NCI-H345 treated with DMSO at 0.1 percent for 48 hours (cell line): ENCODE measurements at regions not wholly inside any gene's neighbourhood (a gene's known extent, or its start where the extent isn't known, plus 50 kb on each side); places are given as distances from the start of the nearest gene placed in this dataset.
"Not testable (repeated sequence)": the region's sequence is repeated elsewhere in the genome, so short reads cannot be mapped to it uniquely, and the experiment has no call there.

Experiments
- DNase-seq: peaks from one replicate; lab custom pipeline; 2025; ENCODE audit not compliant: unreplicated experiment; lab: John Stamatoyannopoulos, UW

DNA sequence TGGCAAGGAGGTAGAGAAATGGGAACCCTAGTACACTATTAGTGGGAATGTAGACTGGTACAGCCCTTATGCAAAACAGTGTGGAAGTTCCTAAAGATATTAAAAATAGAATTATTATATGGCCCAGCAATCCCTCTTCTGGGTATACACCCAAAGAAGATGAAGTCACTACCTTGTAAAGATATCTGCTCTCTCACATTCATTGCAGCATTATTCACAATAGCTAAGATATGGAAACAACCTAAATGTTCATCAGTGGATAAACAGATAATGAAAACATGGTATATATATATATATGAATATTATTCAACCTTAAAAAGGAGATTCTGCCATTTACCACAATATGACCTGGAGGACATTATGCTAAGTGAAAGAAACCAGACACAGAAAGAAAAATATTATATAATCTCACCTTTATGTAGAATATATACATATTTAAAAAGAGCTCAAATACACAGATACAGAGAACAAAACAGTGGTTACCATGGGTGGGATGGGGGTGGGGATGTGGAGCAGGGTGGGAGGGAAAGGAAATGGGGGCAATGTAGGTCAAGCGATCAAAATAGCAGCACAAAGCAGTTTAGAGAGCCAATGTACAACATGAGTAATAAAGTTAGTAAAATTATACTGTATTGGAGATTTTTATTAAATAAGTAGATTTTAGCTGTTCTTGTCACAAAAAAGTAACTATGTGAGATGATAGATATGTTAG lies 138.6 kb downstream of the SPRY1 start:
- no peak for DNase-seq

DNA sequence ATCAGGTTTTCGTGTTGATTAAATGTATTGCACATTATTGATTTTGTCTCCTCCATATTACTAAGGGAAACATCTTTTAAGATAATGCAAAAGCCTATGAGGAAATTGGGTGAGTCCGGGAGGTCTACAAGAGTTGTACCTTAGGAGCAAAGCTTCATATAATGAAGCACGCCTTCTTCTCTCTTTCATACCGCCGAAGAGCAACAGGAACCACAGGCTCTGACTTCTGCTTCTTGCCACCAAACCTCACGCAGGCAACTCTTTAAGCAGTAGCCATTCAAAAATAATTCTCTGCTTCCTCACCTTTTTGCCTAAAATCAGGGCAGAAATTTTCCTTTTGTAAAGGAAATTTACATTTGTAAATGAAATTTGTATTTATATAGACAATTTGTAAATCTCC lies 139.6 kb downstream of the SPRY1 start:
- DNase-seq = no peak

DNA sequence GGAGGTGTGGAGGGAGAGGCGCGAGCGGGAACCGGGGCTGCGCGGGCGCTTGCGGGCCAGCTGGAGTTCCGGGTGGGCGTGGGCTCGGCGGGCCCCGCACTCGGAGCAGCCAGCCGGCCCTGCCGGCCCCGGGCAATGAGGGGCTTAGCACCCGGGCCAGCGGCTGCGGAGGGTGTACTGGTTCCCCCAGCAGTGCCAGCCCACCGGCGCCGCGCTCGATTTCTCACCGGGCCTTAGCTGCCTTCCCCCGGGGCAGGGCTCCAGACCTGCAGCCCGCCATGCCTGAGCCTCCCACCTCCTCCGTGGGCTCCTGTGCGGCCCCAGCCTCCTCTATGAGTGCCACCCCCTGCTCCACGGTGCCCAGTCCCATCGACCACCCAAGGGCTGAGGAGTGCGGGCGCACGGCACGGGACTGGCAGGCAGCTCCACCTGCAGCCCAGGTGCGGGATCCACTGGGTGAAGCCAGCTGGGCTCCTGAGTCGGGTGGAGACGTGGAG lies 141.4 kb downstream of the SPRY1 start:
- not testable (repeated sequence) for DNase-seq

DNA sequence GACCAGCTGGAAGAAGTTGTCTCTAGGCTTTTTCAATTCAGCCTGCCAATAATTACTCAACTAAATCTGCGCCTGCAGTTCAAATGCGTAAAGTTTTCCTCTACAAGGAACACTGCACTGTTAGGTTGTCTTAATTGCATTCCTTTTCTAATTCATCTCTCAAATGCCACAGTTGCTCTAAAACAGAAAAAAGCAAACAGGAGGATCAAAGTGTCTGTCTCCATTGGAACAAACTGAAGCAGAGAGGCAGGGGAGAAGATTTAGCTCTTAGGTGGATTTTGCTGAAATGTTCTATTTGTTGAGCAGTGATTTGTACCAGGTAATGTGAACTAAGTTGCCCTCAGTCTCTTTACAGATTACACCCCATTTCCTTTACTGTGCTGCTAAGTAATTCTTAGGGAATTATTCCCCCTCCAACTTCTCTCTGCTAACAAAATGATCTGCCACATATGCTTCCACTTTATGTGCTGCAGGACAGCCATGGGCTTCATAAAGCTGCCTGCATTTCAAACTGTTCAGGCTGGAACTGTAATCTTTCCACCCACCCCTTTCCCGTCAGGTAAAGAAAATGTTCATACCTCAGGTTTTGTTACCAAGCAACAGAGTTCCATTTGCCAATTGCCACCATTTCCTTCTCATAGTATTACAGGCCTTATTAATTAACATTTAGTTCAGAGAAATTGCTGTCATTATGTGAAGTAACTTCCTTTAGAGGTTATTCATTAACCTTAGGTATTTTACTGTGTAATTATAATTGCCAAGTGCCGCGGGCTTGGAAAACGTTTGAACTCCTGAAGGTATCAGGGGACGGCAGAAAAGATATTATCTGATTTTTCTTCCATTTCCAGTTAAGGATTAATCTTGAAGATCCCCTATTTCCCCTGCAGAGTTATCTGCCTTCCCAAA lies 149.3 kb downstream of the SPRY1 start:
- no peak for DNase-seq

DNA sequence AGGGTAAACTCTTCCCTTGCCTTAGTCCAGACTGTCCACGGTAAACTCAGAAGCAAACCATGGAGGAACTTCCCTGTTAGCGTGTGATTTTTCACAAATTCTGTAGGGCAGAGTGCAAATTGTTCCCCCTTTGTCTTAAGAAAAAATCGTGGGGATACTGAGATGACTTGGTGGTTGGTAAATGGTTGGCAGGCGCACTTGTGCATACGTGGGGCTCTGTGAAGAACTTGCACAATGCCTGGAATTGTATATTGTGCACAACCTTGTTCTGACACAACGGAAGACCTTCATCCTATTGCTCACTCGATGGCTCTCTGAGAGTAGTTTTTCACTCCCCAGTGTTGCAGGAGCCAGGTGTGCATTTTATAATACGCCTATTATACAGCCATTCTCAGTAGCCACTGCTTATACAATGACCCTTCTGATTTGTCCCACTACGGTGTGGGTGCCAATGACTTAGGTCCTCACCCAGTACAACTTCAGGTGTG lies 150.0 kb downstream of the SPRY1 start:
- DNase-seq = no peak

DNA sequence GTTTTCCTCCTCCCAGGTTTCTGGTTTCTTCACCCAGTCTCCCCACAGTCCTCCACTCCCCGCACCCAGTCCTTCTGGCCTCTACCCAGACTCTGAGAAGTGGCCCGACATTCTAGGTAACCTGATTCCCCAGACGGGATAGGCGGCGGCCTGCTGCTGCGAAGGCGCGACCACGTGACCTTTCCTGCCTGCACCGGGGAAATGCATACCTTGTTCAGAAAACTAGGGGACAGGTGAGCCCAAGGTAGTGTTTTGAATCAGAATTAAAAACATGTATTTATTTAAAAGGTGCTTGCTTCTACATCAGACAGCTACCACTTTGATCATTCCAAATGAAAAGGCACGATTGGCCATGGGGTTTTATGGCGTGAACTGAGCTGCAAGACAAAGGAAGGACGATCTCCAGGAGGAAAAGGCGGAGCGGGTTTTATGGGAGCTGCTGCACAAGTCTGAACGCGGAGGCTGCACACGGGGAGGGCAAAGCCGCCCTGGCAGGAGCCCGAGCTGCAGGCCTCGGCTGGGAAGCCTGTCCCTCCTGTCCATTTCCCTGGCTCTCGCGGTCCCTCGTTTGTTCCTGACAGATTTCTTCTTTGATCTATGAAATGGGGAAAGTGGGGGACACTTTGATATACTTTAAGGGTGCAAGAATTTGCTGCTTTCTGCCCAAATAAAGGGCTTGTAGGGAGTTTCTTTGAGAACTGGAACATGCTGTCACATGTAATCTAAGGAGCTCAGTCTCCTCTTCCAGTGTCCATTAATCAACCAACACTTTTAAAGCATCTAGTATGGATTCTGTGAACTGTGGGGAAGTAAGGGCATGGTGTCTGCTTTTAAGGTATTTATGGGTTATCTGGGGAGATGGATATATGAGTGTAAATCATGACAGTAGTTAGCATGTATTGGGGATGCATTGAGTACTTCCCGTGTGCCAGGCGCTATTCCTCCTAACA lies 150.9 kb downstream of the SPRY1 start:
- DNase-seq = no peak

DNA sequence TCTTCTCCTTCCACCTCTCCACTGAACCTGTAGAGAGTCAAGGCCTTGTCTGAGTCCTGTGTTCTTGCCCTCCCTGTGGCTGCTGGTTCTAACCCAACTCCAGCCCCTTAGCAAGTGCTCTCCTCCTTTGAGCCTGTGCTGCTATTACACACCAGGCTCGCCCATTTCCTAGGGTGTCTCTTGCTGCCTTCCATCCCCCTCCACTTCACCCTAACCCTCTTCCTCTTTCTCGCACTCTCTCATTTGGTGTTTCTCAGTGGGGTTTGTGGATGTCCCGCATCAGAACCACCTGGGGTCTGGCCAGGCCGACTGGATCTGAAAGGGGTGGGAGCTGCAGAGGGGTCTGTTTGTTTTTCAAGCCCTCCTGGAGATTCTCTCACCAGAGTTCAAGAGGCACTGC lies 156.7 kb downstream of the SPRY1 start:
- no peak for DNase-seq

DNA sequence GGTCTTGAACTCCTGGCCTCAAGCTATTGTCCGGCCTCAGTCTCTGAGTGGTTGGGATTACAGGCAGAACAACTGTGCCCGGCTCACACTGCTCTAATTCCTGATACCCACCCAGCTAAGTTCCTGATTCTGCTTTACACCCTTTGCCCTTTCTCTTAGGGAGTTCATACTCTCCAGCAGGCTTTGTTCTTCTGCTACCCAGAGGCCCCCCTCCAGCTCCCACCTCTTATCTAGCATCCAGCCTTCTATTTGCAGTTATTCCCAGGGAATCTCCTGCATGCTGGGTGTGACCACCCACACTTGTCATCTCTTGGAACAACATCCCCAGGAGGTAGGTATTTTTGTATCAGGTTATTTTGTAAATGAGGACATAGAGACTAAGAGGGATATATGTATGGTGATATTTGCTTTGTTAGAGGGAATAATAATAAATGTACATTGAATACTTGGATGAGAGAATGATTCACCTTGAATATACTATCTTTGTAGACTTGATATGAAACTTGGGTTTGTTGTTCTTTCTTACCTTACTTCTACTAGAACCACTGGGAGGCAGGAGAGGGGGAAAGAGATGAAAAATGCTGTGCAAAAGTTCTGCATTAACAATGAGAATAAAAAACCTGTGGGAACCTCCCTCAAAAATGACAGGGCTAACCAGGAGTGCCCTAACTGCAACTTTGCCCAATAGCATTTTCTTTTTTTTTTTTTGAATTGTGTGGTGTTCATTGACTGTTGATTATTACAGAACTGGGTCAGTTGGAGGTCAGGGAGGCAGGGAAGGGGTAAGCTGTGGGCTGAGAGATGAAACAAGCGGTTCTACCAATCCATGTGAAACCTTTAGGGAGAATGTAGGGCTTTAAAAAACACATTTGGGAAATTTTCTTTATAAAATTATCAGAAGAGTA lies 157.4 kb downstream of the SPRY1 start:
- DNase-seq = no peak

DNA sequence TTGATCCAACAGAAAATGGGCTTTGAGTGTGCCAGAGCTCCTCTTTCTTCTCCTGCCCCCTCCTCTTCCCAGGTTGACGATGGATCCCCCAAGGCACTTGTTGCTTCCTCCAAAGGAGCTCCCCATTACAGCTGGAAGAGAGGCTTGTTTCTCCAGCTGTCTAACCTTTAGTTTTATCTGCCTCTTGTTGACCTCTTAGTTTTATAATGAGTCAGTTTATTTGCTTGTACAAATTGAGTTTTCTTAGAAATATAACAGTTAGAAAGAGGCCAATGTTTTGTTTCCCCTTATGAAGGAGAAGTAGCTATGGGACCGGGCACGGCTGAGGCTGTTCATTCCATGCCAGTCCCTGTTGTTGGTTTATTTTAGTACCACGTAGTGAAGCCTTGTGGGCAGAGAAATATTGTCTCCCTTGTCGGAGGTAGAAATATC lies 158.2 kb downstream of the SPRY1 start:
- no peak for DNase-seq

DNA sequence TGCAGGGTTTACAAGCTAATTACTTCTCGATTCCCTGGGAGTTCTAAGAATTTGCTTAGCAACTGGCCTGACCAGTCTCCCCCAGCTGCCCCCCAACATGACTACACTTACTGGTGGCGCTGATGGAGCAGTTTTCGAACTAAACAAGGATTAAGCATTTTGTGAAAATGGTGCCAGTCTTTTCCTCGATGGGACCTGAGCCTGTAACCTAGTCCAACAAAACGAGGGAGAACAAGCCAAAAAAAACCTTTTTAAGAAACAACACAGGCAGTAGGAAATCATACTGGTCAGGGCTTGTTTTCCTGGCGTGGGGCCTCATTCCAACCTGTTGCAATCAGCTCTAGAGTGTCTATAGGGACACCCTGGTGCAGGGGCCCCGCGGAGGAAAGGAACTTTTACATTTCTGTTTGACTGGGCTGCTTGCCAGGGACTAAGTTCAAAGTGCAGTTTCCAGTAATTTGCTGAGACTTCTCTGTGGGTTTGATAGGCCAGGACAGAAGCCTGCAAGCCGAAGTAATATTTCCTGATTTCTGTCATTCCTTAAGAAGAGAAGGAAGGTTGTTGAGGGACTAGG lies 158.7 kb downstream of the SPRY1 start:
- DNase-seq = no peak

DNA sequence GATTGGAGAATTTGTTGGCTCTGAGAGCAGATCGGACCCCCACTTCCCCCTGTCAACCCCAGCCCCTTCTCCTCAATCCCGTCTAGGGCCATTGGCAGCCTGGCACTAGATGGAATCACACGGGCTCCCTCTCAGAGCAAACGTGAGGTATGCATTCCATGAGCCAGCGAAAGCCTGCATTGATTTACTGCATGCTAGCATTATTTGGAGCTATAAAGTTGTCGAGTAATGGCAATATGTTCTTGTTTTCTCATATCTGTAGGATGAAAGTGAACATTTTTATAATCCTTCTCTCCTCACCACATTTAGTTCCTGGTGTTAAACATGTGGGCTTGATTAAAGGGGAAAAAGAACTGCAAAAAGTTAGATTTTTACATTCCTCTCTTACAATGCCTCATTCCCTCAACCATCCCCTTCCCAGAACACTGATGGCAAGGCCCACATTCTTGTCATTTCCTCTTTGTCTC lies 159.2 kb downstream of the SPRY1 start:
- DNase-seq = no peak

DNA sequence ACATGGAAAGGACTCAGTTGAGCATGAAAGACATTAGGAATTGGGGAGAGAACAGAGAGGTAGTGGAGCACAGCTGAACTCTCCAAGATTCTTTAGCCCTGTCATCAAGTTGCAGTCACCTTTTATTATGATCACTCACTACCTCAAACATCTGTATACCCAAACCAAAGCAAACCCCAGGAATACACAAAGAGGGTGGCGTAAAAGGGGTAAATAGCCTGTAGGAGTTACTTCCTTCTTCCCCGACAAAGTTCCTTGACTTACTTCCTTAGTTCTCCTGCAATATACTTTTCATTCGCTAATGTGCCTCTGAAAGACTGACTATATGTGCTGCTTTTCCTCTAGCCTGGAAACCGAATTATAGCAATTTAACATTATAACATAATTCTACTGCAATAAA lies 159.9 kb downstream of the SPRY1 start:
- no peak for DNase-seq

DNA sequence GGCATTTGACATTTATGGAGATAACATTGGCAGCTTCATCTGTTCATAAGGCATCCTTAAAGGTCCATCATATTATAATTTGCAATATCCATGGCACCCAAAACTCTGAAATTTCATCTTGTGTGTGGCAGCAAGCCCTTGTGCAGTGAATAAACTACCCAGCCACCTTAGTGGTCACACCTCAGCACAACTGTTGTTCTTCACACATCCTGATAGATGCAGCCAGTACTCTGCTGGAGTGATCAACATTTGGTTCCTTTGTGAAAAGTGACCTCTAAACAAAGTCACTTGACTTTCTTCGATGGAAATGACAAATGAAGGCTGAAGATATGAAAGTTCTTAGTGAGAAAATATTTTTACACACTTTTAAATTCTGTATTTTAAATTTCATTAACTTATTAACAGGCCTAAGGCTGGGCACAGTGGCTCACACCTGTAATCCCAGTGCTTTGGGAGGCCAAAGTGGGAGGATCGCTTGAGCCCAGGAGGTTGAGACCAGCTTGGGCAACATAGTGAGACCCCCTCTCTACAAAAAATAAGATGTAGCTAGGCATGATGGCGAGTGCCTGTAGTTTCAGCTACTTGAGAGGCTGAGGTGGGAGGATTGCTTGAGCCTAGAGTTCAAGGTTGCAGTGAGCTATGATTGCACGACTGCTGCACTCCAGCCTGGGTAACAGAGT lies 161.4 kb downstream of the SPRY1 start:
- DNase-seq = no peak

DNA sequence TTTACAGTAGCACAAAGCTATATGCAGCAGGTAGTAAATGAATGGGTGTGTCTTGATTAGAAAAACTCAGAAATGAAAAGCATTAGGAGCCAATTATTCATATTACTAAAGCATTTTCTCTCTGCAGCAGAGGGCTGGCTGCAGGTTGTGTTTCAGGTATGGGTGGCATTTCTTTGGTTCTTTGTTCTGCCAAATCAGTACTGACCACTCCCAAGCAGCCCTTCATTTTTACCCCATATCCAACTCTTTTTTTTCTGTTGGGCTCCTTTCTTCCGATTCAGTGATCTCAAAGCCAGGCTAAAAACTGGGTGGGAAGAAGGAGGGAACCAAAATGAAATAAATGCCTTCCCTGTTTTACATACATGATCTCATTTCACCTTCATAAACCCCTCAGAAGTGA lies 162.3 kb downstream of the SPRY1 start:
- no peak for DNase-seq

DNA sequence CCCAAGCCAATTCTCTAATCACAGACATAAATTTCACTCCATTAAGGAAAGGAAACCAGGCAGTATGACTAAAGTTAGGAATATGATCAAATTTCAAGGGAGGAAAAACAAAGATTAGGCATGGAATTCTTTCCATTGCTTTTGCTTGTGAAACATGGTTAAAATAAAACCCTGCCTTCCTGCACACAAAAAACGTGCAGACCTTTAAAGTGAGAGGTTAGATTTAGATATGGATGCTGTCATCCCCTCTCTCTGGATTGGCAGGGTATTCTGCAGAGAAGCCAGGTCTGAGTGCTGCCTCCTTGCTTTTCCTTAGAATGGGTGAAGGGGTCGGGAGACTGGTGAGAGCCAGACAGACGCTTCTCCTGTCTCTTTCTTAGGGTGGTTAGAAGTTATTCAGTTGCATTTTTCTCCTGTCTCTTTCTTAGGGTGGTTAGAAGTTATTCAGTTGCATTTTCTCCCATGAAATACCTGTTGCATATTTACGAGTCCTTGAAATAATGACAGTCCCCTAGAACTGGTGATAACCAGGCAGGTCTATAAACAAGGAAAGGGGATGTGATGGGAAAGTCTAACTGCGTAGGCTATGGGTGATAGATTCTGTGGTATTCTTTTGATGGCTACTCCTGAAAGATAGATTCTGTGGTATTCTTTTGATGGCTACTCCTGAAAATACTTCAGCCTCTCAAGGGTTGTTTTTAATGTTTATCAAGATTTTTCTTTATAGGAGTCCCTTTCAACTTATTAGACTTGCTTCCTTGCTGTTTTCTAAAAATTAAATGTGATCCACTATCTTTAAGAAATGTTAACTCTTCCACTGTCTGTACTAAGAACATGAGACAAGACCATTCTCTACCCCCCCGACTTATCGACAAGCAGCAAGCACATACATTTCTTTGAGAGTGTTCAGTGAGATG lies 163.6 kb downstream of the SPRY1 start:
- DNase-seq = no peak

DNA sequence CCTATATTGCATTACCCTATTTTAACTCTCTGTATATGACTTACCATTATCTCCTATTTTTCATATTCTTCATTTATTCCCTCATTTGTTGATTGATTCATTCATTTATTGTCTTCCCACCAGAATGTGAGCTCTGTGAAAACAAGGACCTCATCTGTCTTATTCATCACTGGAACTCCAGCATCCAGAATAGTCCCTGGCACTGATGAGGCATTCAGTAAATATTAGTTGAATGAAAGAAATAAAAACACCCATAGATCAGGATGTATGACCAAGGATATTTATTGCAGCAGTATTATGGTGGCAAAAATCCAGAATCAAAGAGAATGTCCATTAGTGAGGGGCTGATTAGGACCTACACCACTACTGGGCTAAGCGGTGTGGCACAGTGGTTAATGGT lies 164.9 kb downstream of the SPRY1 start:
- no peak for DNase-seq

DNA sequence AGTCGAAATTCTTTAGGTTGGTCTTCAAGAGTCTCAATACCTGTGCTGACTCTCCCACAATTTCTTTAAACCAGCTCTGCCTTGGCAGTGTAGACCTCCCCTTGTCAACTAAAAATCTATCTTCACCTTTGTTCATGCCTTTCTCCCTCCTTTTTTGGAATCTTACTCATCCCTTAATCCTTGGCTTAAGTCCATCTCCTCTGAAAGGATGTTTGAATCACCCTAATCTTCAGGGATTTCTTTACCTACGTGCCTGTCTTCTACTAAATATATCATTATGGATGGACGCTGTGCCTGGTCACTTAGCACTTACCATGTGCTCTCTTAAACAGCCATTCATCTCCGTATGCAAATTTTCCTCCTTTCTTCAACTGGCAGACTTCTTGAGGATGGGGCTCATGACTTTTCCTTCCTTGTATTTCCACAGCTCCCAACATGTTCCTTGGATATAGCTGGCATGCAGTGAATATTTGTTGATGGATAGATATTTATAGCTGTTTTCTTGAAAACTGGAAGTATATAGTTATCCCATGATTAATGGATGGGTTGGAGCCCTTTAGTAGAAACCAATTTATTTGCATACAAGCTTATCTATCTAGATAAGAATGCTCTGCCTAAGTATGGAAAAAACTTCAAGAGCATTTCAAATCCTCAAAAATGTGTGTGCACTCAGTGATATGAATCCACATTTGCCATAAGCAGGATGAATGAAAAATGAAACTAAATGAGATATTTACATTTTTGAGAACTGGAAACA lies 166.6 kb downstream of the SPRY1 start:
- no peak for DNase-seq
